Endothelial cell of umbilical vein (primary cell): ENCODE measurements at regions not wholly inside any gene's neighbourhood (a gene's known extent, or its start where the extent isn't known, plus 50 kb on each side); places are given as distances from the start of the nearest gene placed in this dataset.

Source experiments
- CTCF ChIP-seq, 2 donors: IDR thresholded peaks; 1 replicate in 1 of 2; 2 replicates in 1 of 2; pipeline ENCODE4 v1.5.1; 2011; ENCODE audit warnings: low read length in 2 of 2, mild to moderate bottlenecking in 2 of 2, moderate library complexity in 2 of 2, control low read depth in 1 of 2, inconsistent platforms in 1 of 2, low read depth in 1 of 2; ENCODE audit not compliant: insufficient read depth in 1 of 2; ENCODE audit errors: extremely low read depth in 1 of 2
- EZH2 ChIP-seq: IDR thresholded peaks from 2 replicates; pipeline ENCODE4 v1.6.1; 2012; ENCODE audit warnings: borderline replicate concordance, low read depth, mild to moderate bottlenecking, moderate library complexity, low read length, inconsistent platforms; ENCODE audit not compliant: severe bottlenecking
- JUN ChIP-seq: IDR thresholded peaks from 2 replicates; pipeline ENCODE4 v1.6.1; 2011; ENCODE audit warnings: borderline replicate concordance, low read depth; ENCODE audit not compliant: insufficient read length, insufficient read depth
- MYC ChIP-seq: IDR thresholded peaks from one replicate; pipeline ENCODE4 v1.6.1; 2011; ENCODE audit warnings: mild to moderate bottlenecking, low read depth, low read length
- POLR2A ChIP-seq: IDR thresholded peaks from 2 replicates; pipeline ENCODE4 v1.6.1; 2012; ENCODE audit warnings: low read depth, mild to moderate bottlenecking, control low read depth, low read length
- POLR2AphosphoS5 ChIP-seq: IDR thresholded peaks from 2 replicates; pipeline ENCODE4 v1.6.1; 2012; ENCODE audit warnings: low read depth, mild to moderate bottlenecking, control low read depth, low read length, moderate library complexity; ENCODE audit not compliant: insufficient read depth

- TF ChIP-seq EZH2 (no peak), POLR2A (no peak), CTCF (IDR thresholded peaks at IDR 0.05; ENCODE audit: extremely low read depth in 1 of 2, insufficient read depth in 1 of 2, low read depth in 1 of 2, low read length in 2 of 2) (no peak), POLR2AphosphoS5 (no peak), JUN (no peak), MYC (no peak)
Observed at GRCh38 chr3:83946049-83946448, 1012.7 kb upstream of the CADM2 start.
